ENCODE measurements at regions not wholly inside any gene's neighbourhood (a gene's known extent, or its start where the extent isn't known, plus 50 kb on each side); places are given as distances from the start of the nearest gene placed in this dataset.

GRCh38 chr6:4564801-4565271 lies 211.4 kb upstream of the CDYL start:
- TF ChIP-seq CTCF (conservative IDR thresholded peaks at IDR 0.05; ENCODE audit: low read length) (no peak), EZH2phosphoT487 (IDR thresholded peaks at IDR 0.05; ENCODE audit: borderline replicate concordance, low read depth, low read length) (no peak)
